Esophagus (tissue), 2 donors: ENCODE measurements at regions not wholly inside any gene's neighbourhood (a gene's known extent, or its start where the extent isn't known, plus 50 kb on each side); places are given as distances from the start of the nearest gene placed in this dataset.
"Not testable (repeated sequence)": the region's sequence is repeated elsewhere in the genome, so short reads cannot be mapped to it uniquely, and the experiment has no call there.

Experiments
- H3K27ac ChIP-seq, 2 donors: one replicate each; pipeline ENCODE4 v1.5.1; 2013; ENCODE audit warnings: low read depth in 2 of 2, mild to moderate bottlenecking in 2 of 2, inconsistent platforms in 1 of 2, low read length in 1 of 2, moderate library complexity in 1 of 2
- H3K27me3 ChIP-seq, 2 donors: one replicate each; pipeline ENCODE4 v1.6.1; 2013; ENCODE audit warnings: low read length in 2 of 2, control low read depth in 1 of 2, mild to moderate bottlenecking in 1 of 2; ENCODE audit not compliant: insufficient read depth in 2 of 2, control insufficient read depth in 1 of 2
- H3K36me3 ChIP-seq, 2 donors: one replicate each; pipeline ENCODE4 v1.6.1; 2013; ENCODE audit warnings: low read length in 1 of 2; ENCODE audit not compliant: control insufficient read depth in 2 of 2, insufficient read depth in 2 of 2
- H3K4me1 ChIP-seq, 2 donors: one replicate each; pipeline ENCODE4 v1.6.1; 2013; ENCODE audit warnings: low read length in 1 of 2; ENCODE audit not compliant: control insufficient read depth in 2 of 2, insufficient read depth in 2 of 2
- H3K4me3 ChIP-seq, 2 donors: one replicate each; pipeline ENCODE4 v1.5.1; 2013; ENCODE audit warnings: low read length in 2 of 2, mild to moderate bottlenecking in 2 of 2, low read depth in 1 of 2, moderate library complexity in 1 of 2
- H3K9me3 ChIP-seq, 2 donors: one replicate each; pipeline ENCODE4 v1.6.1; 2013; ENCODE audit warnings: mild to moderate bottlenecking in 2 of 2, low read depth in 1 of 2, low read length in 1 of 2, moderate library complexity in 1 of 2; ENCODE audit not compliant: control insufficient read depth in 2 of 2, insufficient read depth in 1 of 2
- WGBS, 2 donors: extraction: QIAGEN DNeasy Blood & Tissue Kit; methylation state at CpG; one replicate each; pipeline ENCODE4 v1.1.7; 2013; 5-methylcytosine and 5-hydroxymethylcytosine counted together
- donor health status: healthy with polysubstance abuse.
- donor health status: Bipolar disorder and iron deficiency.

DNA sequence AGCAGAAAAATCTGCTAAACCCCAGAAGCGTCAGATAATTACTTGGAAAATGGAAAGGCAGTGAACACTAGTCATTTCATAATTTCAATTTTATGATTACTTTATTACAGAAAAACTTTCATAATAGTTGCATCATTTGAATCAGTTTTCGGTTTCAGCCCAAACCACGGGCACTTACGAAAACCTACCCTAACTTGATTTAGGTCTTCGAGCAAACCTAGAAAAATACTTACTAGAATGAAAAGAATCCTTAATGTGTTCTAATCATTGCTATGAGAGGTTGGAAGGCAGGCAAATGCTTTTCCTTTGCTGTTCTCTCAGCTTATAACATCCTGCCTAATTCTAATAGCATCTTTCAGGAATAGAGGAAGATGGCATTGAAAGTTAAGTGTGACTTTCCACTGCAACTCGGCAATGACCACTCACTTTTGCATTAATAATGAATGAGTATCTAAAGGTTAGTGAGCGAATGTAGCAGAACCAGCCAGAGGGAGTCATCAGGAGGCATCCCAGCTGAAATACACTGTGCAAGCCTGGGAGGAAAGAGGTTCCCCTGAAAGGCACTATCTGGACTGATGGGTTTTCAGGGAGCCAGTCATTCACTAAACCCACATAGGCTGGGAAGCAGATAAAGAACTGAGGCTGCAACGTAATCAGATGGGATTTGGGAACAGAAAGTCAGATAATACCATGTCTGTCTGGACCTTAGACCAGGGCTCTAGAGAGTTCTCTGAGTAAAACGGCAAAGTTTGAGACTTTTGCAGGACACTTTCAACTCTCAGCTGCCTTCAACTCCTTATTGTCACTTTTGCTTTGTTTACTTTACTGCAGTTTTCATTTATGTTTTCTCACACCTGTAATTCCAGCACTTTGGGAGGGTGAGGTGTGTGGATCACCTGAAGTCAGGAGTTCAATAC is 520.8 kb downstream of the RNF144A start:
- no peak overlapping the region for H3K4me3 ChIP-seq
- WGBS, 2 donors = 70 to 75% methylated on average over 9 of the region's 9 CpGs
- H3K9me3 ChIP-seq = peaks cover 0 to under 1% of the 10 kb centered on the region in 2 donors
- H3K27me3 ChIP-seq = peaks cover 0 to 2% of the 10 kb centered on the region in 2 donors
- H3K36me3 ChIP-seq = no peaks in the 10 kb centered on the region
- no peaks in the 10 kb centered on the region for H3K4me1 ChIP-seq
- no peak overlapping the region for H3K27ac ChIP-seq

GRCh38 chr2:7438855-7439254 is 521.6 kb downstream of the RNF144A start:
- WGBS, 2 donors = 83 to 90% methylated on average over 1 of the region's 1 CpG

GRCh38 chr2:7440977-7441376 is 523.8 kb downstream of the RNF144A start:
- no peaks in the 10 kb centered on the region for H3K9me3 ChIP-seq
- WGBS, 2 donors = 91% methylated on average over 4 of the region's 4 CpGs
- no peak overlapping the region for H3K4me3 ChIP-seq
- H3K4me1 ChIP-seq = no peaks in the 10 kb centered on the region
- no peaks in the 10 kb centered on the region for H3K36me3 ChIP-seq
- no peak overlapping the region for H3K27ac ChIP-seq
- H3K27me3 ChIP-seq = no peaks in the 10 kb centered on the region

More at GRCh38 chr2:7438855-7439254, 521.6 kb downstream of the RNF144A start:
- Histone ChIP-seq H3K4me1 (no peaks in the 10 kb centered on the region), H3K27ac (no peak overlapping the region), H3K9me3 (no peaks in the 10 kb centered on the region), H3K27me3 (no peaks in the 10 kb centered on the region), H3K4me3 (no peak overlapping the region), H3K36me3 (no peaks in the 10 kb centered on the region)

- not testable (repeated sequence) for H3K27ac ChIP-seq, H3K27me3 ChIP-seq, H3K4me1 ChIP-seq, H3K9me3 ChIP-seq, H3K4me3 ChIP-seq, H3K36me3 ChIP-seq
- WGBS, 2 donors = 78 to 81% methylated on average over 3 of the region's 3 CpGs
Measured at GRCh38 chr2:7441841-7442240, 524.6 kb downstream of the RNF144A start.

DNA sequence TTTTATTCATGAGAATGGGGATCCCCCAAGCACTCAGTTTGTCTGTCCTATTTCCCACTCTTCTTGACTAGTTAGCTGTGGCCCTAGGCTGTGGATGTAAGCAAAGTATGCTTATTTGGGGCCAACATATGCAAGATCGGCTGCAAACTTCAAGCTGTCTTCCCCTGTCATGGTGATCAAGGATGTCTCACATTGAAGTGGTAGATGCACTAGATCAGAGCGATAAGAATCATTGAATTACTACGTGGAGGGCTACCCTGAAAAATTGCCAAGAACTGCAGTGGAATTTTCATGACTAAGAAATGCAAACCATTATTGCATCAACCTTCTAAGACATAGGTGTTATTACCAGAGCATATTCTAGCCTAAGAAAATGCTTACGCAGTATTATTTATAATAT is 527.4 kb downstream of the RNF144A start:
- Histone ChIP-seq H3K4me1 (no peaks in the 10 kb centered on the region), H3K4me3 (no peak overlapping the region), H3K27me3 (no peaks in the 10 kb centered on the region), H3K36me3 (no peaks in the 10 kb centered on the region), H3K27ac (no peak overlapping the region), H3K9me3 (no peaks in the 10 kb centered on the region)
- WGBS, 2 donors = 85 to 87% methylated on average over 4 of the region's 4 CpGs

- 93 to 96% methylated on average over 11 of the region's 11 CpGs for WGBS, 2 donors
- Histone ChIP-seq H3K27me3 (no peaks in the 10 kb centered on the region), H3K9me3 (no peaks in the 10 kb centered on the region)
Measured at GRCh38 chr2:7448578-7449264, 531.5 kb downstream of the RNF144A start.

GRCh38 chr2:7449298-7449697 is 532.1 kb downstream of the RNF144A start:
- no peaks in the 10 kb centered on the region for H3K4me1 ChIP-seq
- H3K4me3 ChIP-seq = no peak overlapping the region
- no peaks in the 10 kb centered on the region for H3K36me3 ChIP-seq
- no peaks in the 10 kb centered on the region for H3K9me3 ChIP-seq
- H3K27me3 ChIP-seq = peaks cover 0 to 1% of the 10 kb centered on the region in 2 donors
- no peak overlapping the region for H3K27ac ChIP-seq

More at GRCh38 chr2:7448578-7449264, 531.5 kb downstream of the RNF144A start:
- Histone ChIP-seq H3K4me1 (no peaks in the 10 kb centered on the region), H3K4me3 (no peak overlapping the region), H3K27ac (no peak overlapping the region), H3K36me3 (no peaks in the 10 kb centered on the region)

GRCh38 chr2:7450188-7450832 is 533.1 kb downstream of the RNF144A start:
- Histone ChIP-seq H3K27ac (no peak overlapping the region), H3K9me3 (no peaks in the 10 kb centered on the region), H3K36me3 (no peaks in the 10 kb centered on the region), H3K4me1 (no peaks in the 10 kb centered on the region), H3K4me3 (no peak overlapping the region), H3K27me3 (peaks cover 0 to 3% of the 10 kb centered on the region in 2 donors)
- WGBS, 2 donors = 79 to 85% methylated on average over 8 of the region's 8 CpGs

- Histone ChIP-seq H3K4me1 (no peaks in the 10 kb centered on the region), H3K27ac (no peak overlapping the region), H3K36me3 (no peaks in the 10 kb centered on the region), H3K4me3 (no peak overlapping the region), H3K9me3 (no peaks in the 10 kb centered on the region), H3K27me3 (peaks cover 0 to 3% of the 10 kb centered on the region in 2 donors)
- 83 to 88% methylated on average over 7 of the region's 7 CpGs for WGBS, 2 donors
Measured at GRCh38 chr2:7450833-7451190, 533.6 kb downstream of the RNF144A start.
